GM19023 (cell line): ENCODE measurements at regions not wholly inside any gene's neighbourhood (a gene's known extent, or its start where the extent isn't known, plus 50 kb on each side); places are given as distances from the start of the nearest gene placed in this dataset.

Source experiments
- ATAC-seq: cut with Tn5 transposase; IDR thresholded peaks from one replicate; pipeline ENCODE4 v1.9.1; 2021; ENCODE audit warnings: mild to moderate bottlenecking, moderate library complexity; ENCODE audit not compliant: unreplicated experiment

DNA sequence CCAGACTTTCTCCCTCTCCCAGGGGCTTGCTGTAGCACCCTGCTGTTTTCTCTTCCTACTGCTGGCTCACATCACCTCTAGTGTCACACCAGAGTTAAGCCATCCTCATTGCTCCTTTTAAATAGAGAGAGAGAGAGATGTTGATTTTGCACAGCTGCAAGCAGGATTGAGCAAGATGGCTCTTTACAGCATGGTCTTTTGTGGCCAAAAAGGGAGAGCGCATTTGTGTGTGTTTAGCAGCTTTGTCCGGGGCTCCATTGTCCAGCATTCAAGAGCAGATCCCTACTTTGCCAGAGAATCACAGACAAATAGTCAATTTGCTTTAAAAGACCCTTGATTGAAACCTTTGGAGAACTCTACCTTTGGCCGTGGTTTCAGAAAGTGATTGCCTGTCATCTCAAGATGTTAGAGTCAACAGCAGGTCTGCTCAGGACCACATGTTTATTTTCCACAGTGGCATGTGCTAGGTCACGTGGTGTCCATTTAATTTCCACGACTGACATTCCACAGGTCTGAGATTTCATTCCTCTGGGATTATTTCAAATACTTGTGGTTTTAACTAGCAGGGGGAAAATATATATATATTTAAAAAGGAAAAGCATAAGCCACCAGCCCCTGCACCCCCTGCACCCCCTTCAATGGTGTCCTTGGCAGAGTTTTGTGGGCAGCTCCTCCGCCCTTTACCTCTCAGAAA, 359.9 kb upstream of the SLC14A2 start:
- ATAC-seq, result no peak

GRCh38 chr18:45260125-45260524, 355.2 kb upstream of the SLC14A2 start:
- ATAC-seq, result no peak

- ATAC-seq, result no peak
These were observed 349.3 kb upstream of the SLC14A2 start for GRCh38 chr18:45266023-45266422.

DNA sequence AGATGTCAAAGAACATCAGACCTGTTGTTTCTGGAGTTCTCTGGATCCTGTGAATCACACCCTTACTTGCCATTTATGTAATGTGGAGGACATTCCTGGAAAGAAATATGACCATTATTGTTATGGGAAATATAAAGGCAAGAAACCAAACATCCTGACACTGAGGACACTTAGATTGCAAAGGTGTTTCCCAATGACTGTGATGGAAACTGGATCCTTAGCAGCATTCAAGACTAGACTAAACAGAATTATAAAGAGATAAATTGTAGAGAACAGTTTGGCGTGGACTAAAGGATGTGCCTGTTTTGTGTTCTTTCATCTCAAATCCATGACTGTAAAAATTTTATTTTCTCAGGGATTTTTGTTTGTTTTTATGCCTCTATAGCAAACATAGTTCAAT, 347.7 kb upstream of the SLC14A2 start:
- ATAC-seq, result no peak

GRCh38 chr18:45268583-45268982, 346.7 kb upstream of the SLC14A2 start:
- no peak for ATAC-seq

DNA sequence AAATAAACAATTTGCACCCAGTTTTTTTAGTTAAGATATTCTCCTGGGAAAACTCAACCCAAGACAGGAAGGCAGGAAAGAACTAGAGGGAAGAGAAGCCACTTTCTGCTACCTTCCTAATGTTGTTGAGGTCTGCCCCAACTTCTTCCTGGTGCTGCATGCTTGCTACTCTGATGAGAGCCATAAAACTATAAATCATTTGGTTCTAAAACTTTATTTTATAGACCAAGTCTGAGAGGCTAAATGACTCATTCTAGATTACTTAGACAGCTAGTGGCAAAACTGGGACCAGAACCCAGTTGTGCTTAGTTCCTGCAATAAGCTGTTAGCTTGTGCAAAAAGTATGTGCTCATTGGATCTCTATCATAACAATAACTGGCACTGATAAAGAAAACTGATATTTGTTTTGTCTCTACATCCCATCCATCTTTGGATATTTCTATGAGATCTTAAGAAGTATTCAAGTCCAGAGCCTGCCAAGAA, 344.9 kb upstream of the SLC14A2 start:
- no peak for ATAC-seq

- ATAC-seq, result no peak
These were observed 341.2 kb upstream of the SLC14A2 start for GRCh38 chr18:45274026-45274425.

DNA sequence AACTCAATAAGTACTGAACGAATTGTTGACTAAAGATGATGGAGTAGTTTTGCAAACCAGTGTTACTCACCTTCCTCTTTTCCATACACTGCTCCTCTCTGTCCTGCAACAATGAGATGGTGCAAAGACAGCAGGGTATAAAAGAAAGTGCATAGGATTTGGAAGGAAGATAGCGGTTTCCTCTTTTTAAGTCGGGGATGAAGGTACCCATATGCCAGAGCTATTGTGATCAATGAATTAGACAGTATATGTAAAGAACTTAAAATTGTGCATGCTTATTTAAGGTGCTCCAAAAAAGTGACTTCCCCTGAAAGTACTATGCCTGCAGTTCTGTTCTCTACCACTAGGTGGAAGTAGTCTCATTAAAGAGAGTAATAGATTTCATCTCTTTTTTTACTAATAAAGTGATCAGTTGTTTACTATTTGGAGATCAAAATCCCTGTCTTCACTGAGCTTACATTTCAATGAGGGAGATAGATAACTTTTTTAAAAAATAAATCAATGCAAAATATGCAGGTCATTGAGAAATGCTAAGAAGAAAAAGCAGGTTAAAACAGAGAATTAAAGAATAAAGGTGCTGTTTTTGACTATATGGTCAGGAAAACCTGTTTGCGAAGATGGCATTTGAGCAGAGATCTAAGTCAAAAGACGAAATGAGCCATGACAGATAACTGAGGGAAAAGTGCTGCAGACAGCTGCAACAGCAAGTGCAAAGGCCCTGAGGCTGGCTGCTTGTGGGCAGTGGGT, 339.7 kb upstream of the SLC14A2 start:
- ATAC-seq, result no peak

GRCh38 chr18:45276878-45277277, 338.4 kb upstream of the SLC14A2 start:
- ATAC-seq, result no peak

- no peak for ATAC-seq
These were observed 337.4 kb upstream of the SLC14A2 start for GRCh38 chr18:45277908-45278307.

DNA sequence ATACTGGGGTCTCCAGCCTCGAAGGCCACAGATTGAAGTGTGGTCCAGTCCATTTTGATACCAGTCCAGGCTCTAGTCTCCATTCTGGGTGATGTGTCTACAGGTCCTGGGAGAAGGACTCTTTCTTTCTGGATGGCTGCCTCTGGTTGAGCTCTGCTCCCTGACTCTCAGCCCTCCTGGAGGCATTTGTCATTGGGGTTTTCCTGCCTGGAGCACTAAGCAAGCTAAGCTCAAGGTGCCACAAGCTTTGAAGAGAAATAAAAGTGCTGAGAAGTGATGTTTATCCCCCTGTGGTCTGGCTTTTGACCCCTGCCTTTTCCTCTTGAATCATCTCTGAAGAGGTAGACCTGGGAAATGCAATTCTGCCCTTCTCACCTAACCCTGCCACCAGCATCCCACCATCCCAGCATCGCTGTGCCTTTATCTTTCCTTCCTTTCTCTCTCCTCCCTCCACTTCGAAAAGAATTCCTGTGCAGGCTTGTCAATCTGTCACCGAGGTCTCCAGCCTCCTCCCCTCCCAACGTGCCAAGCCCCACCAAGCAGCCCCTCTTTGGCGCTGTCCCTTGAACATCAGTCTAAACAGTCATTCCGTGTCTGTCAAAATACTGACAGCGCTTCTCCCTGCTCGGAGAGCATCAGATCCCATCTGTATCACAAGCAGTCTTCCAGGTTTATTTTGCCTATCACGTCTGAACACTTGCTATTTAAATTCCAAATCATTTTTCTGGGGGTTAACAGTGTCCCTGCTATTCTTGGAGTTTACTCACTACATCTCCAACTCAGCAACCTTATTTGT, 334.6 kb upstream of the SLC14A2 start:
- ATAC-seq, result no peak

DNA sequence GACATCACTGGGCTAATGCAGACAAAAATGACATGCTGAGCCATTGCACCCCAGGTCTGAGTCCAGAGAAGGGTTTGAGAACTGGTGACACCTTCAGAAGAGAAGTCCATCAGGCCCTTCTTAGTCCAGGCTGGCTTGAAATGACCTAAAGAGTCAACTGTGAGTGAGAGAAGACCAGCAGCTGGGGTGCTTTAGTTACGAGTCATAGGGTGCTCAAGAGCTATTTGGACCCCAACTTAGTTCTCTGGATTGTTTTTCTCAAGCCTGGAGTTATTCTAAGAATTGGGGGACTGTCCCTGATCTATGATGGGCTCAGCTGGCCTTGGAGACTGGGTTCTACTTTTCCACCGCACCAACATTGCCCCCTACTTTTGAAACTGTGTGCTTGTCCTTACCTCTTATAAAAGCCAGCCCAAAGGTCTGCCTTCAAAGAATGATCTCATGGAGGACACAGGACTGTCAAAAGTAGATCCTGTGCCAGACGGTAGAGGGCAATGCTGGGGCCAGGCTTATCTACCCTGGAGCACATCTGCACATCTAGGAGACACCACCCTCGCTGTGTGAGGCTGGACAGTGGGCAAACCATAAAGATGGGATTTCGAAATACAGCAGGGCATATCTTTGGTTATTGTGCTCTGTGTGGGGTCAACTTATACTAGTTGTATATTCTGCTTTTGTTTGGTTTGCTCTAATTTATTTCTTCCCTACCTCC, 333.0 kb upstream of the SLC14A2 start:
- ATAC-seq, result no peak

GRCh38 chr18:45284174-45284573, 331.1 kb upstream of the SLC14A2 start:
- ATAC-seq, result no peak

- no peak for ATAC-seq
These were observed 330.4 kb upstream of the SLC14A2 start for GRCh38 chr18:45284851-45285250.

GRCh38 chr18:45285251-45285650, 330.0 kb upstream of the SLC14A2 start:
- no peak for ATAC-seq

GRCh38 chr18:45286431-45286830, 328.8 kb upstream of the SLC14A2 start:
- ATAC-seq, result no peak

GRCh38 chr18:45287531-45287930, 327.7 kb upstream of the SLC14A2 start:
- no peak for ATAC-seq

DNA sequence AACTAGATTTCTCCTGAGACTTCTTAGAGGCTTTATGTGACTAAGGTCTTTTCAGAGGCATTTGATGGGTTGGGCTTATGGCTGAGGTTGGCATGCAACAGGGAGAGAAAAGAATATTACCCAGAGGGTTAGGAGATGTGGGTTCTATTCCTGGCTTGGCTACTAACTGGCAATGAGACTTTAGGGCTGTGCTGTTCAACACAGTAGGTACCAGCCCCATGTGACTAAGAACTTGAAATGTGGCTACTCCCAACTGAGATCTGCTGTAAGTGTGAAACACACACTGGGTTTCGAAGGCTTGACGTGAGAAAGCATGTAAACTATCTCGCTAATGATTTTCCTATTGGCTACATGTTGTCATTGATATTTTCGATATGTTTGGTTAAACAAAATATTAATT, 324.9 kb upstream of the SLC14A2 start:
- no peak for ATAC-seq

- ATAC-seq, result no peak
These were observed 323.4 kb upstream of the SLC14A2 start for GRCh38 chr18:45291621-45292615.

GRCh38 chr18:45295388-45295787, 319.9 kb upstream of the SLC14A2 start:
- ATAC-seq, result no peak
